ENCODE measurements at regions not wholly inside any gene's neighbourhood (a gene's known extent, or its start where the extent isn't known, plus 50 kb on each side); places are given as distances from the start of the nearest gene placed in this dataset.

- ATAC-seq (no peak), DNase-seq (no peak)
- no peaks in the 10 kb centered on the region for H3K9me3 ChIP-seq
- no peak overlapping the region for H3K27ac ChIP-seq
- no peaks in the 10 kb centered on the region for H3K36me3 ChIP-seq
- no peak overlapping the region for H3K4me3 ChIP-seq
- no peaks in the 10 kb centered on the region for H3K27me3 ChIP-seq
- no peaks in the 10 kb centered on the region for H3K4me1 ChIP-seq
- intact Hi-C loops (cut with DNase I; ENCODE audit: low total_unique reads) (no loop called here), in situ Hi-C loops (cut with MboI; ENCODE audit: low sequenced_read_pairs in 4 of 4) (no loop called here)
- no peak for TF ChIP-seq CTCF (IDR thresholded peaks at IDR 0.05 in 4 of 5, conservative IDR thresholded peaks at IDR 0.05 in 1 of 5)
- no peak for TF ChIP-seq POLR2A (IDR thresholded peaks at IDR 0.05)
Observed at GRCh38 chr1:194658090-194658439, 1471.7 kb upstream of the B3GALT2 start.

- TF ChIP-seq POLR2A (IDR thresholded peaks at IDR 0.05), result no peak
- TF ChIP-seq CTCF (IDR thresholded peaks at IDR 0.05 in 4 of 5, conservative IDR thresholded peaks at IDR 0.05 in 1 of 5), result no peak
- ATAC-seq (no peak), DNase-seq (no peak)
- Histone ChIP-seq H3K4me3 (no peak overlapping the region), H3K4me1 (no peaks in the 10 kb centered on the region), H3K27ac (no peak overlapping the region), H3K27me3 (no peaks in the 10 kb centered on the region), H3K36me3 (no peaks in the 10 kb centered on the region), H3K9me3 (no peaks in the 10 kb centered on the region)
- intact Hi-C loops (cut with DNase I; ENCODE audit: low total_unique reads), result no loop called here
- in situ Hi-C loops (cut with MboI; ENCODE audit: low sequenced_read_pairs in 4 of 4), result no loop called here
Observed at GRCh38 chr1:194654956-194655355, 1468.5 kb upstream of the B3GALT2 start.

- no peaks in the 10 kb centered on the region for H3K27me3 ChIP-seq
- DNase-seq (no peak), ATAC-seq (no peak)
- H3K9me3 ChIP-seq, result no peaks in the 10 kb centered on the region
- no peaks in the 10 kb centered on the region for H3K36me3 ChIP-seq
- no peak overlapping the region for H3K27ac ChIP-seq
- in situ Hi-C loops (cut with MboI; ENCODE audit: low sequenced_read_pairs in 4 of 4), result no loop called here
- H3K4me3 ChIP-seq, result no peak overlapping the region
- intact Hi-C loops (cut with DNase I; ENCODE audit: low total_unique reads), result no loop called here
- H3K4me1 ChIP-seq, result no peaks in the 10 kb centered on the region
- no peak for TF ChIP-seq CTCF (IDR thresholded peaks at IDR 0.05 in 4 of 5, conservative IDR thresholded peaks at IDR 0.05 in 1 of 5)
- TF ChIP-seq POLR2A (IDR thresholded peaks at IDR 0.05), result no peak
Observed at GRCh38 chr1:194653385-194653784, 1467.0 kb upstream of the B3GALT2 start.

GRCh38 chr1:194647118-194647517 is 1460.7 kb upstream of the B3GALT2 start:
- TF ChIP-seq POLR2A (IDR thresholded peaks at IDR 0.05) (no peak), CTCF (IDR thresholded peaks at IDR 0.05 in 4 of 5, conservative IDR thresholded peaks at IDR 0.05 in 1 of 5) (no peak)
- ATAC-seq (no peak), DNase-seq (no peak)
- in situ Hi-C loops (cut with MboI; ENCODE audit: low sequenced_read_pairs in 4 of 4) (no loop called here), intact Hi-C loops (cut with DNase I; ENCODE audit: low total_unique reads) (no loop called here)
- Histone ChIP-seq H3K27ac (no peak overlapping the region), H3K9me3 (no peaks in the 10 kb centered on the region), H3K4me1 (no peaks in the 10 kb centered on the region), H3K27me3 (no peaks in the 10 kb centered on the region), H3K36me3 (no peaks in the 10 kb centered on the region), H3K4me3 (no peak overlapping the region)

- intact Hi-C loops (cut with DNase I; ENCODE audit: low total_unique reads) (no loop called here), in situ Hi-C loops (cut with MboI; ENCODE audit: low sequenced_read_pairs in 4 of 4) (no loop called here)
- no peaks in the 10 kb centered on the region for H3K4me1 ChIP-seq
- H3K27ac ChIP-seq, result no peak overlapping the region
- no peaks in the 10 kb centered on the region for H3K36me3 ChIP-seq
- H3K27me3 ChIP-seq, result no peaks in the 10 kb centered on the region
- H3K4me3 ChIP-seq, result no peak overlapping the region
- TF ChIP-seq CTCF (IDR thresholded peaks at IDR 0.05 in 4 of 5, conservative IDR thresholded peaks at IDR 0.05 in 1 of 5) (no peak), POLR2A (IDR thresholded peaks at IDR 0.05) (no peak)
- ATAC-seq, result no peak
- H3K9me3 ChIP-seq, result no peaks in the 10 kb centered on the region
- DNase-seq, result no peak
Observed at GRCh38 chr1:194644528-194644927, 1458.1 kb upstream of the B3GALT2 start.
